Natural killer cell (primary cell): ENCODE measurements at regions not wholly inside any gene's neighbourhood (a gene's known extent, or its start where the extent isn't known, plus 50 kb on each side); places are given as distances from the start of the nearest gene placed in this dataset.

Experiments used
- ATAC-seq, 3 donors: fragments of 150-1000 bp in 2 of 3; fragments of 200-7000 bp in 1 of 3; cut with Tn5 transposase; 1 replicate in 1 of 3; 2 replicates in 2 of 3; pipeline ENCODE4 v1.10.0; 2021; ENCODE audit warnings: mild to moderate bottlenecking in 2 of 3, moderate library complexity in 2 of 3
- DNase-seq, 2 donors: peaks; one replicate each; pipeline versions ENCODE4 v3.0.0 to v3.0.0-alpha.2; 2013 to 2021; ENCODE audit warnings: mixed read lengths in 1 of 2
- H3K27ac ChIP-seq: one replicate; pipeline ENCODE4 v1.5.1; 2013; ENCODE audit warnings: mild to moderate bottlenecking, low read length
- H3K27me3 ChIP-seq: one replicate; pipeline ENCODE4 v1.6.1; 2013; ENCODE audit warnings: low read length; ENCODE audit not compliant: control insufficient read depth, insufficient read depth
- H3K36me3 ChIP-seq: one replicate; pipeline ENCODE4 v1.6.1; 2013; ENCODE audit warnings: low read length; ENCODE audit not compliant: control insufficient read depth, insufficient read depth
- H3K4me1 ChIP-seq: one replicate; pipeline ENCODE4 v1.6.1; 2013; ENCODE audit warnings: low read length; ENCODE audit not compliant: control insufficient read depth, insufficient read depth
- H3K4me3 ChIP-seq: one replicate; pipeline ENCODE4 v1.5.1; 2013; ENCODE audit warnings: low read length
- H3K9me3 ChIP-seq: one replicate; pipeline ENCODE4 v1.6.1; 2013; ENCODE audit warnings: low read length; ENCODE audit not compliant: control insufficient read depth, insufficient read depth
- H3K27ac Mint-ChIP-seq, 2 donors: one replicate each; pipeline ENCODE4 v1.8.0; 2022; ENCODE audit warnings: mild to moderate bottlenecking in 2 of 2, mixed read lengths in 2 of 2, moderate library complexity in 1 of 2
- H3K27me3 Mint-ChIP-seq, 2 donors: one replicate each; pipeline ENCODE4 v1.8.0; 2022; ENCODE audit warnings: low read depth in 2 of 2, mixed read lengths in 2 of 2
- H3K36me3 Mint-ChIP-seq: one replicate; pipeline ENCODE4 v1.8.0; 2022; ENCODE audit warnings: mixed read lengths
- H3K4me1 Mint-ChIP-seq, 2 donors: one replicate each; pipeline ENCODE4 v1.8.0; 2022; ENCODE audit warnings: mixed read lengths in 2 of 2
- H3K4me3 Mint-ChIP-seq: one replicate; pipeline ENCODE4 v1.8.0; 2022; ENCODE audit warnings: mild to moderate bottlenecking, moderate library complexity, mixed read lengths
- H3K9me3 Mint-ChIP-seq, 2 donors: one replicate each; pipeline ENCODE4 v1.8.0; 2022; ENCODE audit warnings: mixed read lengths in 2 of 2
- WGBS: methylation state at CpG from one replicate; pipeline ENCODE4 v1.1.7; 2013; ENCODE audit warnings: missing lambda C conversion rate; ENCODE audit not compliant: insufficient coverage; 5-methylcytosine and 5-hydroxymethylcytosine counted together
- intact Hi-C: fragments of 100-400 bp; cut with micrococcal nuclease; formaldehyde crosslinking; loops from one replicate; pipeline ENCODE4 v1.14.2; 2022
- TF ChIP-seq, protein P1 (sequence below): fragments of 200-600 bp; IDR thresholded peaks from one replicate; pipeline ENCODE4 v1.8.0; 2022; ENCODE audit warnings: antibody characterized with exemption

- ATAC-seq (no peak), DNase-seq (no peak)
- H3K4me3 Mint-ChIP-seq = no peak overlapping the region
- no peak overlapping the region for H3K27ac ChIP-seq
- H3K4me3 ChIP-seq = no peak overlapping the region
- H3K9me3 ChIP-seq = no peaks in the 10 kb centered on the region
- H3K36me3 Mint-ChIP-seq = no peaks in the 10 kb centered on the region
- H3K27me3 Mint-ChIP-seq = no peaks in the 10 kb centered on the region
- no peaks in the 10 kb centered on the region for H3K4me1 ChIP-seq
- no peaks in the 10 kb centered on the region for H3K36me3 ChIP-seq
- WGBS = 78% methylated on average over 1 of the region's 2 CpGs
- TF ChIP-seq, protein P1, sequence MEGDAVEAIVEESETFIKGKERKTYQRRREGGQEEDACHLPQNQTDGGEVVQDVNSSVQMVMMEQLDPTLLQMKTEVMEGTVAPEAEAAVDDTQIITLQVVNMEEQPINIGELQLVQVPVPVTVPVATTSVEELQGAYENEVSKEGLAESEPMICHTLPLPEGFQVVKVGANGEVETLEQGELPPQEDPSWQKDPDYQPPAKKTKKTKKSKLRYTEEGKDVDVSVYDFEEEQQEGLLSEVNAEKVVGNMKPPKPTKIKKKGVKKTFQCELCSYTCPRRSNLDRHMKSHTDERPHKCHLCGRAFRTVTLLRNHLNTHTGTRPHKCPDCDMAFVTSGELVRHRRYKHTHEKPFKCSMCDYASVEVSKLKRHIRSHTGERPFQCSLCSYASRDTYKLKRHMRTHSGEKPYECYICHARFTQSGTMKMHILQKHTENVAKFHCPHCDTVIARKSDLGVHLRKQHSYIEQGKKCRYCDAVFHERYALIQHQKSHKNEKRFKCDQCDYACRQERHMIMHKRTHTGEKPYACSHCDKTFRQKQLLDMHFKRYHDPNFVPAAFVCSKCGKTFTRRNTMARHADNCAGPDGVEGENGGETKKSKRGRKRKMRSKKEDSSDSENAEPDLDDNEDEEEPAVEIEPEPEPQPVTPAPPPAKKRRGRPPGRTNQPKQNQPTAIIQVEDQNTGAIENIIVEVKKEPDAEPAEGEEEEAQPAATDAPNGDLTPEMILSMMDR = no peak
- no peaks in the 10 kb centered on the region for H3K27me3 ChIP-seq
- no peak overlapping the region for H3K27ac Mint-ChIP-seq
- H3K9me3 Mint-ChIP-seq = peaks cover 0 to 2% of the 10 kb centered on the region in 2 donors
- intact Hi-C loops = no loop called here
- no peaks in the 10 kb centered on the region for H3K4me1 Mint-ChIP-seq
These were observed 311.3 kb downstream of the LMO7 start for GRCh38 chr13:75947448-75947847.

GRCh38 chr13:75946536-75947284 lies 310.6 kb downstream of the LMO7 start:
- no peaks in the 10 kb centered on the region for H3K36me3 Mint-ChIP-seq
- H3K4me1 Mint-ChIP-seq = no peaks in the 10 kb centered on the region
- DNase-seq (no peak), ATAC-seq (no peak)
- H3K4me3 Mint-ChIP-seq = no peak overlapping the region
- H3K27me3 Mint-ChIP-seq = no peaks in the 10 kb centered on the region
- 90% methylated on average over 4 of the region's 4 CpGs for WGBS
- no peak overlapping the region for H3K4me3 ChIP-seq
- no peaks in the 10 kb centered on the region for H3K27me3 ChIP-seq
- H3K27ac ChIP-seq = no peak overlapping the region
- no peaks in the 10 kb centered on the region for H3K4me1 ChIP-seq
- no peaks in the 10 kb centered on the region for H3K36me3 ChIP-seq
- H3K9me3 Mint-ChIP-seq = peaks cover 0 to 2% of the 10 kb centered on the region in 2 donors
- TF ChIP-seq, protein P1 = no peak
- H3K9me3 ChIP-seq = no peaks in the 10 kb centered on the region
- H3K27ac Mint-ChIP-seq = no peak overlapping the region
- intact Hi-C loops = no loop called here

- Mint-ChIP-seq H3K9me3 (peaks cover 0 to 2% of the 10 kb centered on the region in 2 donors), H3K4me3 (no peak overlapping the region), H3K36me3 (no peaks in the 10 kb centered on the region), H3K4me1 (no peaks in the 10 kb centered on the region), H3K27ac (no peak overlapping the region), H3K27me3 (no peaks in the 10 kb centered on the region)
- DNase-seq (no peak), ATAC-seq (no peak)
- Histone ChIP-seq H3K4me3 (no peak overlapping the region), H3K4me1 (no peaks in the 10 kb centered on the region), H3K27ac (no peak overlapping the region), H3K9me3 (no peaks in the 10 kb centered on the region), H3K36me3 (no peaks in the 10 kb centered on the region), H3K27me3 (no peaks in the 10 kb centered on the region)
- TF ChIP-seq, protein P1 = no peak
- 100% methylated on average over 3 of the region's 3 CpGs for WGBS
- intact Hi-C loops = no loop called here
These were observed 309.8 kb downstream of the LMO7 start for GRCh38 chr13:75945841-75946482.
